GM12892 (cell line): ENCODE measurements at regions not wholly inside any gene's neighbourhood (a gene's known extent, or its start where the extent isn't known, plus 50 kb on each side); places are given as distances from the start of the nearest gene placed in this dataset.

Experiments used
- POLR2A ChIP-seq: IDR thresholded peaks from 2 replicates; pipeline ENCODE4 v1.6.1; 2011; ENCODE audit warnings: low read depth, low read length, control low read depth
- POLR2AphosphoS5 ChIP-seq: IDR thresholded peaks from 2 replicates; pipeline ENCODE4 v1.6.1; 2011; ENCODE audit warnings: low read depth, low read length, control low read depth

GRCh38 chr5:3220201-3220600 is 375.4 kb upstream of the IRX1 start:
- no peak for TF ChIP-seq POLR2A
- TF ChIP-seq POLR2AphosphoS5 = no peak
